IMR-90 (cell line): ENCODE measurements at regions not wholly inside any gene's neighbourhood (a gene's known extent, or its start where the extent isn't known, plus 50 kb on each side); places are given as distances from the start of the nearest gene placed in this dataset.

ENCODE experiments used
- ATAC-seq: fragments of 200-7000 bp; cut with Tn5 transposase; 2 replicates; pipeline ENCODE4 v1.9.1; 2020; ENCODE audit warnings: low read depth, mild to moderate bottlenecking, moderate library complexity
- BruUV-seq: library from RNA; stranded (reverse); fragments of 400-500 nt; replicated peaks from 2 replicates; lab custom pipeline; 2021; lab: Mats Ljungman, UMichigan
- CTCF ChIA-PET: fragments of 300-600 bp; formaldehyde crosslinking; extraction: SDS; loops from one replicate; lab custom pipeline; 2021; ENCODE audit warnings: antibody characterized with exemption; lab: Yijun Ruan, JAX
- POLR2A ChIA-PET: fragments of 300-600 bp; sonication (Branson Sonifier 250); formaldehyde crosslinking; loops from one replicate; lab custom pipeline; 2022; ENCODE audit warnings: antibody characterized with exemption; ENCODE audit not compliant: unreplicated experiment; lab: Charles Lee
- DNase-seq: peaks from one replicate; pipeline ENCODE4 v3.0.0; 2013
- H2AFZ ChIP-seq: replicated peaks from 2 replicates; pipeline ENCODE3; 2013; ENCODE audit warnings: low read length, mild to moderate bottlenecking; ENCODE audit not compliant: poor library complexity
- H2AK5ac ChIP-seq: 2 replicates; pipeline ENCODE4 v1.6.1; 2013; ENCODE audit warnings: low read depth, low read length, inconsistent platforms
- H2AK9ac ChIP-seq: replicated peaks from 2 replicates; pipeline ENCODE3; 2013; ENCODE audit warnings: mild to moderate bottlenecking, low read depth, low read length, moderate library complexity; ENCODE audit not compliant: poor library complexity
- H2BK120ac ChIP-seq: 2 replicates; pipeline ENCODE4 v1.6.1; 2013; ENCODE audit warnings: low read depth, low read length, inconsistent platforms
- H2BK15ac ChIP-seq: 3 replicates; pipeline ENCODE4 v1.6.1; 2013; ENCODE audit warnings: low read depth, low read length, inconsistent platforms
- H2BK20ac ChIP-seq: 2 replicates; pipeline ENCODE4 v1.6.1; 2013; ENCODE audit warnings: low read depth, mild to moderate bottlenecking, inconsistent platforms, low read length, moderate library complexity
- H2BK5ac ChIP-seq: 2 replicates; pipeline ENCODE4 v1.6.1; 2013; ENCODE audit warnings: mild to moderate bottlenecking, low read depth, low read length, inconsistent platforms; ENCODE audit not compliant: poor library complexity, severe bottlenecking
- H3K14ac ChIP-seq: replicated peaks from 2 replicates; pipeline ENCODE4 v1.6.1; 2013; ENCODE audit warnings: low read depth, low read length, inconsistent platforms
- H3K18ac ChIP-seq: 2 replicates; pipeline ENCODE4 v1.6.1; 2013; ENCODE audit warnings: low read depth, low read length, control low read depth
- H3K23ac ChIP-seq: 2 replicates; pipeline ENCODE4 v1.6.1; 2013; ENCODE audit warnings: low read depth, low read length, inconsistent platforms
- H3K27ac ChIP-seq: 2 replicates; pipeline ENCODE4 v1.5.1; 2013; ENCODE audit warnings: mild to moderate bottlenecking, control low read depth, low read length; ENCODE audit not compliant: insufficient read depth
- H3K27me3 ChIP-seq: 2 replicates; pipeline ENCODE4 v1.6.1; 2013; ENCODE audit warnings: low read length; ENCODE audit not compliant: control insufficient read depth, insufficient read depth
- H3K36me3 ChIP-seq: 2 replicates; pipeline ENCODE4 v1.6.1; 2013; ENCODE audit warnings: low read length, mixed read lengths; ENCODE audit not compliant: control insufficient read depth, insufficient read depth
- H3K4ac ChIP-seq: 2 replicates; pipeline ENCODE4 v1.6.1; 2013; ENCODE audit warnings: low read depth, low read length, inconsistent platforms
- H3K4me1 ChIP-seq: 2 replicates; pipeline ENCODE4 v1.6.1; 2013; ENCODE audit warnings: low read length, mixed read lengths; ENCODE audit not compliant: control insufficient read depth, insufficient read depth
- H3K4me2 ChIP-seq: 2 replicates; pipeline ENCODE4 v1.6.1; 2013; ENCODE audit warnings: low read depth, mild to moderate bottlenecking, control low read depth, low read length, moderate library complexity
- H3K4me3 ChIP-seq: 2 replicates; pipeline ENCODE4 v1.5.1; 2013; ENCODE audit warnings: low read depth, mild to moderate bottlenecking, control low read depth, low read length, moderate library complexity; ENCODE audit not compliant: insufficient read depth
- H3K56ac ChIP-seq: 2 replicates; pipeline ENCODE4 v1.6.1; 2013; ENCODE audit warnings: low read length, inconsistent platforms; ENCODE audit not compliant: insufficient read depth; ENCODE audit errors: extremely low read depth
- H3K79me1 ChIP-seq, 2 experiments: 2 replicates each; pipeline ENCODE4 v1.6.1; 2013; ENCODE audit warnings: low read length in 2 of 2, inconsistent platforms in 1 of 2, low read depth in 1 of 2
- H3K9ac ChIP-seq: 2 replicates; pipeline ENCODE4 v1.6.1; 2013; ENCODE audit warnings: low read depth, low read length, control low read depth
- H3K9me1 ChIP-seq: 2 replicates; pipeline ENCODE4 v1.6.1; 2013; ENCODE audit warnings: low read length, inconsistent platforms; ENCODE audit not compliant: insufficient read depth
- H3K9me3 ChIP-seq: 2 replicates; pipeline ENCODE4 v1.6.1; 2013; ENCODE audit warnings: low read length; ENCODE audit not compliant: control insufficient read depth, insufficient read depth
- H4K20me1 ChIP-seq: 2 replicates; pipeline ENCODE4 v1.6.1; 2013; ENCODE audit warnings: low read length, inconsistent platforms; ENCODE audit not compliant: insufficient read depth
- H4K5ac ChIP-seq: 2 replicates; pipeline ENCODE4 v1.6.1; 2013; ENCODE audit warnings: mild to moderate bottlenecking, low read depth, low read length, control low read depth
- H4K8ac ChIP-seq, 2 experiments: 2 replicates each; pipeline ENCODE4 v1.6.1; 2013; ENCODE audit warnings: low read depth in 2 of 2, low read length in 2 of 2, control low read depth in 1 of 2, inconsistent platforms in 1 of 2
- H4K91ac ChIP-seq: 2 replicates; pipeline ENCODE4 v1.6.1; 2013; ENCODE audit warnings: low read depth, low read length, inconsistent platforms; ENCODE audit not compliant: insufficient read depth
- BHLHE40 ChIP-seq: fragments of 150-350 bp; IDR thresholded peaks from 2 replicates; pipeline ENCODE4 v1.6.1; 2016; ENCODE audit warnings: mild to moderate bottlenecking, low read depth, low read length
- CHD1 ChIP-seq: IDR thresholded peaks from 2 replicates; pipeline ENCODE4 v1.6.1; 2012; ENCODE audit warnings: low read depth, low read length, improper control_type of control experiment
- MAFK ChIP-seq: IDR thresholded peaks from 2 replicates; pipeline ENCODE4 v1.6.1; 2012; ENCODE audit warnings: low read depth, low read length, improper control_type of control experiment
- MAZ ChIP-seq: IDR thresholded peaks from 2 replicates; pipeline ENCODE4 v1.6.1; 2012; ENCODE audit warnings: low read depth, mild to moderate bottlenecking, low read length, improper control_type of control experiment, moderate library complexity, borderline replicate concordance
- NFE2L2 ChIP-seq: fragments of 150-350 bp; IDR thresholded peaks from 2 replicates; pipeline ENCODE4 v1.6.1; 2016; ENCODE audit warnings: low read depth, mild to moderate bottlenecking, low read length
- WGBS, 2 experiments: methylation state at CpG; one replicate each; pipeline versions ENCODE4 v1.1.5 to v1.1.7; 2013; ENCODE audit warnings: missing lambda C conversion rate in 2 of 2; ENCODE audit not compliant: insufficient read length in 1 of 2; ENCODE audit errors: extremely low coverage in 2 of 2; 5-methylcytosine and 5-hydroxymethylcytosine counted together
- dilution Hi-C: fragments of 300-500 bp; cut with HindIII; formaldehyde crosslinking; loops from one replicate; pipeline ENCODE4 v1.14.3; 2018; ENCODE audit warnings: low sequenced_read_pairs; ENCODE audit not compliant: unreplicated experiment
- in situ Hi-C: fragments of 300-500 bp; cut with MboI; formaldehyde crosslinking; loops from 3 replicates; pipeline ENCODE4 v1.14.3; 2019; ENCODE audit warnings: low sequenced_read_pairs, inconsistent platforms, mixed read lengths
- intact Hi-C: fragments of 100-400 bp; cut with micrococcal nuclease; formaldehyde crosslinking; loops from 2 replicates; pipeline ENCODE4 v1.10.0; 2022
- TF ChIP-seq, protein P1 (sequence below): fragments of 150-350 bp; IDR thresholded peaks from 2 replicates; pipeline ENCODE4 v1.6.1; 2017; ENCODE audit warnings: mild to moderate bottlenecking, antibody characterized with exemption, low read length, low read depth
- TF ChIP-seq, protein P2 (sequence below): conservative IDR thresholded peaks from 2 replicates; pipeline ENCODE4 v1.5.1; 2012; ENCODE audit warnings: mild to moderate bottlenecking, low read depth, low read length, improper control_type of control experiment

DNA sequence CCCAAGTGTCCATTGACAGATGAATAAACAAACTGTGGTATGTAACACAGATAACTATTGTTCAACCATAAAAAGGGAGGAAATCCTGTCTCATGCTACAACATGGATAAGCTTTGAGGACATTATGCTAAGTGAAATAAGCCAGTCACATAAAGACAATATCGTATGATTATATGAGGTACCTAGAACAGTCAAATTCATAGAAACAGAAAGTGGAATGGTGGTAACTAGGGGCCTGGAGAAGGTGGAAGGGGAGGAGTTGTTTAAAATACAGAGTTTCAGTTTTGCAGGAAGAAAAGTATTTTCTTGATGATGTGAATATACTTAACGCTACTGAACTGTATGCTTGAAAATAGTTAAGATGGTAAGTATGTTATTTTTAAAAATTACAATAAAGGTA lies 304.6 kb upstream of the CXCR4 start:
- Histone ChIP-seq H2AK5ac (no peak overlapping the region), H3K36me3 (no peaks in the 10 kb centered on the region), H3K4me2 (no peak overlapping the region), H2BK20ac (no peak overlapping the region), H3K4ac (no peak overlapping the region), H3K4me1 (no peaks in the 10 kb centered on the region), H4K5ac (no peak overlapping the region), H3K18ac (no peak overlapping the region), H4K8ac (no peak overlapping the region), H3K79me1 (no peaks in the 10 kb centered on the region), H3K14ac (no peak overlapping the region), H3K27me3 (no peaks in the 10 kb centered on the region; the same call in 1 of the 2 replicates), H2BK15ac (no peak overlapping the region), H3K4me3 (no peak overlapping the region), H4K20me1 (no peaks in the 10 kb centered on the region), H2AK9ac (no peak overlapping the region), H4K91ac (no peak overlapping the region), H3K23ac (no peak overlapping the region), H3K9ac (no peak overlapping the region), H2BK120ac (no peak overlapping the region), H3K9me1 (no peaks in the 10 kb centered on the region), H2BK5ac (no peak overlapping the region), H3K27ac (no peak overlapping the region), H3K56ac (no peak overlapping the region), H3K9me3 (no peaks in the 10 kb centered on the region), H2AFZ (no peak overlapping the region)
- TF ChIP-seq MAZ: no peak
- no peak for TF ChIP-seq BHLHE40
- no peak for TF ChIP-seq MAFK
- no peak for TF ChIP-seq CHD1
- TF ChIP-seq, protein P1, sequence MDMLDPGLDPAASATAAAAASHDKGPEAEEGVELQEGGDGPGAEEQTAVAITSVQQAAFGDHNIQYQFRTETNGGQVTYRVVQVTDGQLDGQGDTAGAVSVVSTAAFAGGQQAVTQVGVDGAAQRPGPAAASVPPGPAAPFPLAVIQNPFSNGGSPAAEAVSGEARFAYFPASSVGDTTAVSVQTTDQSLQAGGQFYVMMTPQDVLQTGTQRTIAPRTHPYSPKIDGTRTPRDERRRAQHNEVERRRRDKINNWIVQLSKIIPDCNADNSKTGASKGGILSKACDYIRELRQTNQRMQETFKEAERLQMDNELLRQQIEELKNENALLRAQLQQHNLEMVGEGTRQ: no peak
- no peak for TF ChIP-seq NFE2L2
- TF ChIP-seq, protein P2, sequence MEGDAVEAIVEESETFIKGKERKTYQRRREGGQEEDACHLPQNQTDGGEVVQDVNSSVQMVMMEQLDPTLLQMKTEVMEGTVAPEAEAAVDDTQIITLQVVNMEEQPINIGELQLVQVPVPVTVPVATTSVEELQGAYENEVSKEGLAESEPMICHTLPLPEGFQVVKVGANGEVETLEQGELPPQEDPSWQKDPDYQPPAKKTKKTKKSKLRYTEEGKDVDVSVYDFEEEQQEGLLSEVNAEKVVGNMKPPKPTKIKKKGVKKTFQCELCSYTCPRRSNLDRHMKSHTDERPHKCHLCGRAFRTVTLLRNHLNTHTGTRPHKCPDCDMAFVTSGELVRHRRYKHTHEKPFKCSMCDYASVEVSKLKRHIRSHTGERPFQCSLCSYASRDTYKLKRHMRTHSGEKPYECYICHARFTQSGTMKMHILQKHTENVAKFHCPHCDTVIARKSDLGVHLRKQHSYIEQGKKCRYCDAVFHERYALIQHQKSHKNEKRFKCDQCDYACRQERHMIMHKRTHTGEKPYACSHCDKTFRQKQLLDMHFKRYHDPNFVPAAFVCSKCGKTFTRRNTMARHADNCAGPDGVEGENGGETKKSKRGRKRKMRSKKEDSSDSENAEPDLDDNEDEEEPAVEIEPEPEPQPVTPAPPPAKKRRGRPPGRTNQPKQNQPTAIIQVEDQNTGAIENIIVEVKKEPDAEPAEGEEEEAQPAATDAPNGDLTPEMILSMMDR: no peak
- DNase-seq: no peak
- BruUV-seq: no TSS peak
- in situ Hi-C loops: loop anchor here (5.0 kb wide), 1 partner anchor 1415 kb away; no protein-coding TSS in a partner anchor
- dilution Hi-C loops: no loop called here
- ChIA-PET POLR2A (interaction anchor here (0.5 kb wide), 1 partner anchor 1535 kb away, joined by 4 read pairs; no protein-coding TSS in a partner anchor), CTCF (no interaction called here)
- intact Hi-C loops: loop anchor here (2.0 kb wide), 1 partner anchor 510 kb away; no protein-coding TSS in a partner anchor
- WGBS, 2 experiments: 20% methylated on average over 1 of the region's 2 CpGs; no CpG with 5 or more reads in 1 of the 2 experiments
- no peak for ATAC-seq
